HEK293 (cell line): ENCODE measurements at regions not wholly inside any gene's neighbourhood (a gene's known extent, or its start where the extent isn't known, plus 50 kb on each side); places are given as distances from the start of the nearest gene placed in this dataset.

ENCODE experiments used
- MYNN ChIP-seq: fragments of 450-650 bp; formaldehyde crosslinking; IDR thresholded peaks from 2 replicates; pipeline ENCODE4 v1.5.1; 2016; ENCODE audit warnings: missing biosample characterization, missing genetic modification characterization, borderline replicate concordance
- YY1 ChIP-seq: fragments of 450-650 bp; formaldehyde crosslinking; IDR thresholded peaks from 2 replicates; pipeline ENCODE4 v1.5.1; 2018; ENCODE audit warnings: missing biosample characterization, missing genetic modification characterization
- ZBTB48 ChIP-seq: fragments of 450-650 bp; formaldehyde crosslinking; IDR thresholded peaks from 2 replicates; pipeline ENCODE4 v1.5.1; 2016; ENCODE audit warnings: missing biosample characterization, missing genetic modification characterization
- ZBTB7A ChIP-seq: fragments of 450-650 bp; formaldehyde crosslinking; IDR thresholded peaks from 2 replicates; pipeline ENCODE4 v1.5.1; 2016; ENCODE audit warnings: low read depth, missing biosample characterization, missing genetic modification characterization
- ZFP37 ChIP-seq: fragments of 450-650 bp; formaldehyde crosslinking; IDR thresholded peaks from 2 replicates; pipeline ENCODE4 v1.5.1; 2016; ENCODE audit warnings: missing biosample characterization, missing genetic modification characterization
- ZFP41 ChIP-seq: fragments of 450-650 bp; formaldehyde crosslinking; IDR thresholded peaks from 2 replicates; pipeline ENCODE4 v1.5.1; 2016; ENCODE audit warnings: missing biosample characterization, missing genetic modification characterization, borderline replicate concordance
- ZNF175 ChIP-seq: fragments of 450-650 bp; formaldehyde crosslinking; IDR thresholded peaks from 2 replicates; pipeline ENCODE4 v1.5.1; 2016; ENCODE audit warnings: missing biosample characterization, missing genetic modification characterization
- ZNF335 ChIP-seq: fragments of 450-650 bp; formaldehyde crosslinking; conservative IDR thresholded peaks from 2 replicates; pipeline ENCODE4 v1.5.1; 2016; ENCODE audit warnings: missing biosample characterization, missing genetic modification characterization
- ZNF341 ChIP-seq: fragments of 450-650 bp; formaldehyde crosslinking; IDR thresholded peaks from 2 replicates; pipeline ENCODE4; 2016; ENCODE audit warnings: low read depth, missing biosample characterization, missing genetic modification characterization
- ZNF571 ChIP-seq: fragments of 450-650 bp; formaldehyde crosslinking; IDR thresholded peaks from 2 replicates; pipeline ENCODE4 v1.5.0; 2017; ENCODE audit warnings: missing biosample characterization, missing genetic modification characterization
- ZNF600 ChIP-seq: fragments of 450-650 bp; formaldehyde crosslinking; IDR thresholded peaks from 2 replicates; pipeline ENCODE4 v1.5.1; 2016; ENCODE audit warnings: missing biosample characterization, missing genetic modification characterization
- TF ChIP-seq, protein P1 (sequence below): fragments of 450-650 bp; formaldehyde crosslinking; IDR thresholded peaks from 2 replicates; pipeline ENCODE4 v1.5.1; 2016; ENCODE audit warnings: missing biosample characterization, missing genetic modification characterization
- TF ChIP-seq, protein P2 (sequence below): fragments of 450-650 bp; formaldehyde crosslinking; IDR thresholded peaks from 2 replicates; pipeline ENCODE4 v1.5.1; 2016; ENCODE audit warnings: missing biosample characterization, missing genetic modification characterization
- TF ChIP-seq, protein P3 (sequence below): fragments of 450-650 bp; formaldehyde crosslinking; IDR thresholded peaks from 2 replicates; pipeline ENCODE4 v1.5.1; 2016; ENCODE audit warnings: missing biosample characterization, missing genetic modification characterization, low read depth

DNA sequence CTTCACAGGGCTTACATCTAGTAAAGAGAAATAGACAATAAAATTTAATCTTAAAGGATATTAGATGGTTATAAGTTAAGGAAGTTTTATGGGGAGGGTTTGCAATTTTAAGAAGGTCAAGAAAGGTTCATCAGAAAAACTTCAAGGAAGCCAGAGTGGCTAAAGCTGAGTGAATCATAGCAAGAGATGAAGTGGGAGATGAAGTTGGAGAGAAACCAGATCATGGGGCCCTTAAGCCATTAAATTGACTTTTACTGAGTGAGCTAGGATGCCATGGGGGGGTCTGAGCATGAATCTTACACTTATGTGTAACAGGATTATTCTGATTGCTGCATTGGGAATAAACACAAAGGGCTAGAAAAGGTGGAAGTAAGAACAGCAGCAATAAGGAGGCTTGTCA lies 189.2 kb downstream of the LRIG3 start:
- TF ChIP-seq, protein P1, sequence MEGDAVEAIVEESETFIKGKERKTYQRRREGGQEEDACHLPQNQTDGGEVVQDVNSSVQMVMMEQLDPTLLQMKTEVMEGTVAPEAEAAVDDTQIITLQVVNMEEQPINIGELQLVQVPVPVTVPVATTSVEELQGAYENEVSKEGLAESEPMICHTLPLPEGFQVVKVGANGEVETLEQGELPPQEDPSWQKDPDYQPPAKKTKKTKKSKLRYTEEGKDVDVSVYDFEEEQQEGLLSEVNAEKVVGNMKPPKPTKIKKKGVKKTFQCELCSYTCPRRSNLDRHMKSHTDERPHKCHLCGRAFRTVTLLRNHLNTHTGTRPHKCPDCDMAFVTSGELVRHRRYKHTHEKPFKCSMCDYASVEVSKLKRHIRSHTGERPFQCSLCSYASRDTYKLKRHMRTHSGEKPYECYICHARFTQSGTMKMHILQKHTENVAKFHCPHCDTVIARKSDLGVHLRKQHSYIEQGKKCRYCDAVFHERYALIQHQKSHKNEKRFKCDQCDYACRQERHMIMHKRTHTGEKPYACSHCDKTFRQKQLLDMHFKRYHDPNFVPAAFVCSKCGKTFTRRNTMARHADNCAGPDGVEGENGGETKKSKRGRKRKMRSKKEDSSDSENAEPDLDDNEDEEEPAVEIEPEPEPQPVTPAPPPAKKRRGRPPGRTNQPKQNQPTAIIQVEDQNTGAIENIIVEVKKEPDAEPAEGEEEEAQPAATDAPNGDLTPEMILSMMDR (tag by site-specific recombination) = no peak
- TF ChIP-seq ZNF600 (no peak), ZFP41 (tag by site-specific recombination) (no peak), ZNF175 (tag by site-specific recombination) (no peak), ZNF571 (tag by site-specific recombination) (no peak), ZNF335 (tag by site-specific recombination) (no peak), YY1 (tag by site-specific recombination) (no peak), ZBTB7A (tag by site-specific recombination) (no peak), ZFP37 (tag by site-specific recombination) (no peak), MYNN (tag by site-specific recombination) (no peak), ZNF341 (tag by site-specific recombination) (no peak), ZBTB48 (tag by site-specific recombination) (no peak)
- TF ChIP-seq, protein P2, sequence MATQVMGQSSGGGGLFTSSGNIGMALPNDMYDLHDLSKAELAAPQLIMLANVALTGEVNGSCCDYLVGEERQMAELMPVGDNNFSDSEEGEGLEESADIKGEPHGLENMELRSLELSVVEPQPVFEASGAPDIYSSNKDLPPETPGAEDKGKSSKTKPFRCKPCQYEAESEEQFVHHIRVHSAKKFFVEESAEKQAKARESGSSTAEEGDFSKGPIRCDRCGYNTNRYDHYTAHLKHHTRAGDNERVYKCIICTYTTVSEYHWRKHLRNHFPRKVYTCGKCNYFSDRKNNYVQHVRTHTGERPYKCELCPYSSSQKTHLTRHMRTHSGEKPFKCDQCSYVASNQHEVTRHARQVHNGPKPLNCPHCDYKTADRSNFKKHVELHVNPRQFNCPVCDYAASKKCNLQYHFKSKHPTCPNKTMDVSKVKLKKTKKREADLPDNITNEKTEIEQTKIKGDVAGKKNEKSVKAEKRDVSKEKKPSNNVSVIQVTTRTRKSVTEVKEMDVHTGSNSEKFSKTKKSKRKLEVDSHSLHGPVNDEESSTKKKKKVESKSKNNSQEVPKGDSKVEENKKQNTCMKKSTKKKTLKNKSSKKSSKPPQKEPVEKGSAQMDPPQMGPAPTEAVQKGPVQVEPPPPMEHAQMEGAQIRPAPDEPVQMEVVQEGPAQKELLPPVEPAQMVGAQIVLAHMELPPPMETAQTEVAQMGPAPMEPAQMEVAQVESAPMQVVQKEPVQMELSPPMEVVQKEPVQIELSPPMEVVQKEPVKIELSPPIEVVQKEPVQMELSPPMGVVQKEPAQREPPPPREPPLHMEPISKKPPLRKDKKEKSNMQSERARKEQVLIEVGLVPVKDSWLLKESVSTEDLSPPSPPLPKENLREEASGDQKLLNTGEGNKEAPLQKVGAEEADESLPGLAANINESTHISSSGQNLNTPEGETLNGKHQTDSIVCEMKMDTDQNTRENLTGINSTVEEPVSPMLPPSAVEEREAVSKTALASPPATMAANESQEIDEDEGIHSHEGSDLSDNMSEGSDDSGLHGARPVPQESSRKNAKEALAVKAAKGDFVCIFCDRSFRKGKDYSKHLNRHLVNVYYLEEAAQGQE = no peak
- TF ChIP-seq, protein P3, sequence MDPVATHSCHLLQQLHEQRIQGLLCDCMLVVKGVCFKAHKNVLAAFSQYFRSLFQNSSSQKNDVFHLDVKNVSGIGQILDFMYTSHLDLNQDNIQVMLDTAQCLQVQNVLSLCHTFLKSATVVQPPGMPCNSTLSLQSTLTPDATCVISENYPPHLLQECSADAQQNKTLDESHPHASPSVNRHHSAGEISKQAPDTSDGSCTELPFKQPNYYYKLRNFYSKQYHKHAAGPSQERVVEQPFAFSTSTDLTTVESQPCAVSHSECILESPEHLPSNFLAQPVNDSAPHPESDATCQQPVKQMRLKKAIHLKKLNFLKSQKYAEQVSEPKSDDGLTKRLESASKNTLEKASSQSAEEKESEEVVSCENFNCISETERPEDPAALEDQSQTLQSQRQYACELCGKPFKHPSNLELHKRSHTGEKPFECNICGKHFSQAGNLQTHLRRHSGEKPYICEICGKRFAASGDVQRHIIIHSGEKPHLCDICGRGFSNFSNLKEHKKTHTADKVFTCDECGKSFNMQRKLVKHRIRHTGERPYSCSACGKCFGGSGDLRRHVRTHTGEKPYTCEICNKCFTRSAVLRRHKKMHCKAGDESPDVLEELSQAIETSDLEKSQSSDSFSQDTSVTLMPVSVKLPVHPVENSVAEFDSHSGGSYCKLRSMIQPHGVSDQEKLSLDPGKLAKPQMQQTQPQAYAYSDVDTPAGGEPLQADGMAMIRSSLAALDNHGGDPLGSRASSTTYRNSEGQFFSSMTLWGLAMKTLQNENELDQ (tag by site-specific recombination) = no peak
